HG02973 (cell line): ENCODE measurements at regions not wholly inside any gene's neighbourhood (a gene's known extent, or its start where the extent isn't known, plus 50 kb on each side); places are given as distances from the start of the nearest gene placed in this dataset.

Source experiments
- ATAC-seq: cut with Tn5 transposase; IDR thresholded peaks from one replicate; pipeline ENCODE4 v1.9.1; 2021; ENCODE audit warnings: moderate library complexity; ENCODE audit not compliant: unreplicated experiment

DNA sequence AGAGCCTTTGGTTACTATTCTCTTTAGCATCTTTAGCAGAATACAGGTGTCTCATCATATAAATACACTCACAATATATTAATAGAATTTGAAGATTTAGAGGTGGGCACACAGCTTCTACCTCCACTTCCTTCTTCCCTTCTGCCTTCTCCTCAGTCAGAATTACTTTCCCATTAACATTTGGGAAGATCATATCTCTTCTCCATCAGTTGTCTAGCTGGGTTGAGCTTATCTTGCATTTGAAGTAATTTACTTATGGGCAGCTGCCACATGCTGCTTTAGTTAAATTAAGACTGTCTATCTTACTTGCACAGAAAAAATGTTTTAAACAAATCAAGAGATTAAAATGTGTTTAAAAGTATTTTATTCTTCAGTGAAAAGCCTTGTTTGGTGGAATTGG is 110.1 kb upstream of the ASIC2 start:
- ATAC-seq = no peak

DNA sequence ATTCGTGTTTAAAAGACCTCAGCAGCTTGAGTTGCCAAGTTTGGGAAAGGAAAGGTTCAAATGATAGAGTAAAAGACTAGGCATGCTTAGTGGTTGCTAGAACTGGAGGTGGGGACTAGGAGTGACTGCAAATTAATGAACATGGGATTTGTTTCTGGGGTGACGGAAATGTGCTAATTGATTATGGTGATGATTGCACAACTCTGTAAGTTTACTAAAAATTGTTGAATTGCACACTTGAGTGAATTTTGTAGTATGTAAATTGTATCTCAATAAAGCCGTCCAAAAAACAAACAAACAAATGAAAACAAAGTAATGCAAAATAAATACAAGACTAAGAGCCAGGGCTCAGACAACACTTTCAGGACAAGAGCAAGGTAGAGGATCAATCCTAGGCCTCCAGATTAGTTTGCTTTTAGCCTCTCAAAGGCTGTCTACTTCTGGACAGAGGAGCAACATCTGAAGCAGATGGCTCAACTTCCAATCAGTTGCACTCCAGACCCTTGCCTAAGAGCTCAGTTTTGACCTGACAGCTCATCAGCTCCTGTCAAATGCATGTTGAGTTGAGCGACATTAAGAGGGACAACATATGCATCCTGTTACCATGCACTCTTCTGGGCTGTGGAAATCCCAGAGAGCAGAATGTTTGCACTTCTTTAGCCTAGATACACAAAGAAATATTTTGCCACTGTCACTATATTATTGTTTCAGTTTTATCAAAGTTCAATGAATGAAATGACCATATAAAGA is 111.2 kb upstream of the ASIC2 start:
- no peak for ATAC-seq

DNA sequence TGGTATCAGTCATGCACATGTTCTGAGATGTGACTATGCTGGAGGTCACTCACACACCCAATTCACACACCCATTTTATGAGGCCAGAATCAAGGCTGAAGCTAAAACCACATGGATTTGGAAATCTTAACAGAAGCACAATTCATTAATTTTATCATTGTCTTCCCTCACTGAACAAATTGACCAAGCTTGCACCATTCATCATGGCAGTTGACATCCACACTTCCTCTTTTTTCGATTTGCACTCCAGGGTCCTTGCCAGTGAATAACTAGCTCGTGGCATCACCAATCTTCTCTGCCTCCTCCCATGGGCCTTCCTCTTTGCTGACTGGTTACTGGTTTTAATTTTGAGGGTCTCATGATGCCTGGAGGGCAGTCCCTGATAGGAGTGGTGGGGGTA is 123.0 kb upstream of the ASIC2 start:
- no peak for ATAC-seq

DNA sequence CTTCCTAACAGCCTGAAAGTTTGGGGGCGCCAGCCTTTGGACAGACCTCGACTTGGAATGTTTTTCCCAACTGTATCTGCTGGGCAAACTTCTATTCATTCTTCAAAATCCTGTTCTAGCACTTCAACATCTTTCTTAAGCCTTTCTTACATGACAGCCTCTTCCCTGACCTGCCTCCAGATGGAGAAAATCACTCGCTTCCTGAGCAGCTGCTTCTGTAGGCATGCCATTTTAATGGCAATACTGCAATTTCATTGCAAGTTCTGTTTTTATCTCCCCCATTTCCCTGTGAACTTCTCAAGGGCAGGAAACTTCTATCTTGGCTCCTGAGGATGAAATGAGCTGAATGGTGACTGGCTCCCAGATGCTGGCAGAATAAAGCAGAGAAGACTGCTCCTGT is 128.8 kb upstream of the ASIC2 start:
- ATAC-seq = no peak

DNA sequence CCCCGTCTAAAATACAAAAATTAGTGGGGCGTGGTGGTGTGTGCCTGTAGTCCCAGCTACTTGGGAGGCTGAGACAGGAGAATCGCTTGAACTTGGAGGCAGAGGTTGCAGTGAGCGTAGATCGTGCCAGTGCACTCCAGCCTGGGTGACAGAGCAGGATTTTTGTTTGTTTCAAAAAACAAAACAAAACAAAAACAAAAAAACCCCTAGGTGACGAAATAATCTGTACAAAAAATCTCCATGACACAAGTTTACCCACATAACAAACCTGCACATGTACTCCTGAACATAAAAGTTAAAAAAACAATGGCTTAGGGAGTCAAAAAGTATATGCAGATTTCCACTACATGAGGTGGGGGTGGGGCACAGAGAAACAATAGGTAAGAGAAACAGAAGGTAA is 140.5 kb upstream of the ASIC2 start:
- ATAC-seq = no peak

DNA sequence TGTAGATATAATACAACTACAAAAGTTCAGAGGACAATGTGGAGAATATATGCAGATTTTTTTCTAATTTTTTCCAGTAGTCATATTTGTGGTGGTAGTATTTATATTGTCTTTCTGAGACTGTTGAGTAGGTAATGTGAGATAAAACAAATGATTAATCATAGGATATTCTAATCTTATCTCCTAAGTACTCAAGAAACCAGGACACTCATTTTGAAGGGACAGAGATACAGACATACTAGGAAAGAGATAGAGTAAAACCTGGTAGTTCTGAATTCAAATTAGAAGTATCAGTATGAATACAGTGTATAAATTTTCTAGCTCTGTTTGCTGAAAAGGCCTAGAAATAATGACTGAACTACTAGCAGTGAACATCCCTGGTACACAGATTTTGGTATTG is 141.7 kb upstream of the ASIC2 start:
- ATAC-seq = no peak

DNA sequence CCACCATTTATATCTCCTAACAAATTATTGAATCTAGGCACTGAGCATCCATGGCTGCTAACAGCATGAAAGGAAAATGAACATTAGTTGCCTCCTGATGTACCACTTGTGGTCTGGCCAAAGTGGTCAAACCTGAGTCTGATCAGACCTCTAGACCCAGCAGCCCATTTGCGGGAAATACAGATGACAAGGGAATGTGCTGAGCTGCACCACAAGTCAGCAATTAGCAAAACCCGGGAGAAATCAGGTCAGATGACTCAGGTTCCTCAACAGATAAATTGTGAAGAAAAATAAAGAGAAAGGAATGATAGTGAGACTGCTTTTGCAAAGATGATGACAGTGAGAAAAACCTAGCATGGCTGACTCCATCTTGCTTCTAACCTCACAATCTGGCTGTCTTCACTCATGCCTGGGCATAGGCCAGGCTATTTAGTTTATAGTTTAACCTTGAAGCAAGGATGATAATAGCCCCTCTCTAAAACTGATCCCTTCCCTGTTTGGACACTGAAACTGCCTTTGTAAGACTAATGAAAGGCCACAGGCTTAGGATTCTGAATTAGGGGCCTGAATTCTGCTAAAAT is 142.7 kb upstream of the ASIC2 start:
- ATAC-seq = no peak

DNA sequence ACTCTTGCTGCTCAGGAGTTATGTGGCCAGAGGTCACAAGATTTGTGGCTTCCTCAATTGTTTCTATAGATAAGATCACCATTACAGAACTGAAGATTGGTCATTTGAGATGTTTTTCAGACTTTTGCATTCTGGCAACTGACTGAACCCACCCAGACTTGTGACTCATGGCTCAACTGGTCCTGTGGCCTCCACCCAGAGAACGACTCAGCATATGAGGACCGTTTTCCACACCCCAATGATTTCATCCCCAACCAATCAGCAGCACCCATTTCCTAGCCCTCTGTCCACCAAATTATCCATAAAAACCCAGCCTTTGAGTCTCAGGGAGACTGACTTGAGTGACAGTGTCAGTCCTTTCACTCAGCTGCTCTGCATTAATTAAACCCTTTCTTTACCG is 143.2 kb upstream of the ASIC2 start:
- ATAC-seq = no peak

DNA sequence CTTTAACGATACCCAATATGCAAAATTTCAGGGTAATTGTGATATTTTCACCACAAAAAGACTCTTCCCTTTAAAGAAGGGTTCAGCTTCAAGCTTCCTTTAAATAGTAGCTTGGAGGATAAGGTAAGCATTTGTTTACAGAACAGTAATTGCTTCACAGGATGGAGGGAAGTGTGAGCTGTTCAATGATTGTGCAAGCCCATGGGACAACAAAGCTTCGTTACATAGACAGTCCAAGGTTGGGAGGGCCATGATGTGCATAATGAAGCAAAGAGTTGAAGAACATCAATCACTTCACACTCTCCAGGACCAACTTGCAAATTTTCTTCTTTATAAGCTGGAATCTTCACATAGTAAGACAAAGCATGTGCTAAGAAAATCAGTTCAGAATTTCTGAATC is 145.0 kb upstream of the ASIC2 start:
- no peak for ATAC-seq

DNA sequence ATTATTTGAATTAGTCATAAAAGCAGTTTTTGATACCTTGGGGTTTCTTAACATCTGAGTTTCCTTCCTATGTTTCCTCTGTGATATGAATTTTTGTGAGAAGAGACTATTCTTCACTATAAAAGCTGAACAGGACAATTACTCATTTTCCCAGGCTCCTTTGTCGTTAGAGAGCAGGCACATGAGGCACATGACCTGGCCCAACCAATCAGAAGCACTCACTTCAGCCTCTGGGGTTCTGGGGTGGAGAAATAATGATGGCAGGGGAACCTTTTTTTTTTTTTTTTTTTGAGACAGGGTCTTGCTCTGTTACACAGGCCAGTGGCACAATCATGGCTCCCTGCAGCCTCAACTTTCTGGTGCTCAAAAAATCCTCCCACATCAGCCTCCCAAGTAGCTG is 145.5 kb upstream of the ASIC2 start:
- ATAC-seq = no peak

DNA sequence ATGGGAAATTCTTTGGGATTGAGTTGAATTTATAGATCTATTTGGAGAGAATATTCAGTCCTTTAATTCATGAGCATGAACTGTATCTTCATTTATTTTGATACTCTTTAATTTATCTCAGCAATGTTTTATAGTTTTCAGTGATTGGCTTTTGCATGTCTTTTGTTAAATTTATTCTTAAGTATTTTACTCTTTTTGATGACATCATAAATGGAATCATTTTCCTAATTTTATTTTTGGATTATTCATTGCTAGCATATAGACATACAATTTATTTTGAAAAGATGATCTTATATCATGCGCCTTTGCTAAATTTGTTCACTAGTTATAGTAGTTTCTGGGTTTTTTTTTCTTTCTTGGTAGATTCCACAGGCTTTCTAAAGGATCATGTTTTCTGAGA is 149.2 kb upstream of the ASIC2 start:
- ATAC-seq = no peak

DNA sequence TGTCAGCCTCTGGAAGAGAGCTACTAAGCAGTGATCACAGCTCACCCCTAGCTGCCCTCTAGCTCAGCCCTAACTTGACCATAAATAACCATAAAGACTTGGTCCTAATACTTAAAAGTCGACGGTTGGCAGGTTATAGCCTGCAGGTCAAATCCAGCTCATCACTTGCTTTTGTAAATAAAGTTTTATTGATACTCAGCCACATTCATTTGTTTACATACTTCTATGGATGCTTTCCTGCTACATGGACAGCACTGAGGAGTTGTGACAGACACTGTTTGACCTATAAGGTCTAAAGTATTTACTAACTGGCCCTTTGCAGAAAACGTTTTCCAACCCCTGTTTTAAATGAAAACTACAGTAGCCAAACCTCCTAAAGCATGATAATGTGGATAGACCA is 151.6 kb upstream of the ASIC2 start:
- no peak for ATAC-seq

DNA sequence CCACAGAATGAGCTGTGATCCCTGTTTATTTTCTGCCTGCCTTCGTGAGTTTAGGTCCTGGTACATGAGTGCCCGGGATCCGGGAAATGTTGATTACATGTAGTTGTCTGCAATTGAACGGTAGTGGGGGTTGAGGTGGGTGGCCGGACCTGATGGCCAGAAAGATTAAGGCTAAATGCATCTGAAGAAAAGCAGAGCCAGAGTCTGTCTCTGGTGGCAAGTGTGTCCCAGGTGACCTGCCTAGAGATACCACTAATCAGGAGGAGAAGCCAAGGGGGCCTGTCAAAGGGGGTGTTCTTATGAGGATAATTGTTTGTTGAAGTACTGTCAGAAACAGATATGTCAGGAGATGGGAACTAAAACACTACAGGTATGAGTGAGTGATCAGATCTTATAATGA is 154.0 kb upstream of the ASIC2 start:
- ATAC-seq = no peak

DNA sequence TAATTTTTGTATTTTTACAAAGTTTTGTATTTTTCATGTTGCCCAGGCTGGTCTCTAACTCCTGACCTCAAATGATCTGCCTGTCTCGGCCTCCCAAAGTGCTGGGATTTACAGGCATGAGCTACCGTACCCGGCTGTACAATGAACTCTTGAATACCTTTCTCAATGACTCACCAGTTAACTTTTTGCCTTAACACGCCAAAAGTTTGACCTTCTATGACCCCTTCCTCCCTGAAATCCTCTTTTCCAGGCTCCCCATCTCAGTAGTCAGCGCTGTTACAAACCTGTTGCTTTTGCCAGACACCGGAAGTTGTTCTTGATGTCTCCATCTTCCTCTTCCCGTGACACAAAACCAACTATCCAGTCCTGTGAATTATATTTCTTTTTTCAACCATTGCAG is 158.1 kb upstream of the ASIC2 start:
- ATAC-seq = no peak

DNA sequence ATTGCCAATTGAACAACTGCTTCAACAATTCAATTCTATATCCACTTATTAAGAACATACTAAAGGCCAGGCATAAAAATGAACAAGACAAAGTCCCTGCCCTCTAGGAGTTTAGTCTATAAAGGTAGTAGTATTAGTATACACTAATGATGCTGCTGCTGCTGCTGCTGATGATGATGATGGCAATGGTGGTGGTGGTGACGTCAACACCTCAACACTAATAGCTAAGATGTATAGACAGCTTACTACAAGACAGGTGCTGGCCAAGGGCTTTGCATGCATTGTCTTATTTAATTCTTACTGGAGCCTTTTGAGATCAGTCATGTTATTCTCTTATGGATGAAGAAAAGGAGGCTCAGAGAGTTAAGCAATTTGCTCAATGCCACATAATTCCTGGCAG is 164.4 kb upstream of the ASIC2 start:
- no peak for ATAC-seq

DNA sequence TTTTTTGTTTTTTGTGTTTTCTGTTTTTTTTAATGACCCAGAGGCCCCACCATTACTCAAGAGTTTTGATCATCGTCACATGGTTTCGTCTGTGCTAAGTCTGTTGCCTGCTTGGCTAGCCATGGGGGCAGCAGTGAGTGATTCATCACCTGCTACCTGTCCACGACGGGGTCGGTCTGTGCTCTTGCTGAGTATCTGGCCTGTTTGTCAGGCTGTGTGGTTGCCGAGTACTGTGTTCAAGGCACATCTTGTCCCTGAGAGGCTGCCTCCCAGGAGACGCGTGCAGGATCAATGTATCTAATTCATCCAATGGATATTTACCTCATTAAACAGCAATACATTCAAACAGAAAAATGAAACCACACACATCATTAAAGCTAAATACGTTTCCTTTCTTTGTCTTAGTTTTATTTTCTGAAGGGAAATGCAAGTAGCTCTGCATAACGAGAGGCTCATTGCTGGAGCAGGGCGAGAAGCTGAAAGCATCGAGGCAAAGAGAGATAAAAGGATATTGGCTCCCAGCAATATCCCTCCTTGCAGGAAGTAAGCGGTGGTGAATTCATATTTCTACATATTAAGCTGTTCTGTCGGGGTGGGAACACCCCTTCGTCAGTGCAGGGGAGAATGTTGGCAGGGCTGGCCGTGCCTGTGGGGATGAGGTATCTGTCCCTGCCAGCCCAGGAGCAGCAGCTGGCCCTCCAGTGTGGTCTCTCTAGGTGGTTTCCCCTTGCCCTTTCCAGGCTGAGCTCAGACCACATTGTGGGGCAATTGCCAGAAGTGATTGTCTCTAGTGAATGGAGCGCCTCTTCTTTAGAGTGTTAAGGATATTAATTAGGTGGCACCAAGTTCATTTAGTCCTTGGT is 166.2 kb upstream of the ASIC2 start:
- ATAC-seq = no peak

DNA sequence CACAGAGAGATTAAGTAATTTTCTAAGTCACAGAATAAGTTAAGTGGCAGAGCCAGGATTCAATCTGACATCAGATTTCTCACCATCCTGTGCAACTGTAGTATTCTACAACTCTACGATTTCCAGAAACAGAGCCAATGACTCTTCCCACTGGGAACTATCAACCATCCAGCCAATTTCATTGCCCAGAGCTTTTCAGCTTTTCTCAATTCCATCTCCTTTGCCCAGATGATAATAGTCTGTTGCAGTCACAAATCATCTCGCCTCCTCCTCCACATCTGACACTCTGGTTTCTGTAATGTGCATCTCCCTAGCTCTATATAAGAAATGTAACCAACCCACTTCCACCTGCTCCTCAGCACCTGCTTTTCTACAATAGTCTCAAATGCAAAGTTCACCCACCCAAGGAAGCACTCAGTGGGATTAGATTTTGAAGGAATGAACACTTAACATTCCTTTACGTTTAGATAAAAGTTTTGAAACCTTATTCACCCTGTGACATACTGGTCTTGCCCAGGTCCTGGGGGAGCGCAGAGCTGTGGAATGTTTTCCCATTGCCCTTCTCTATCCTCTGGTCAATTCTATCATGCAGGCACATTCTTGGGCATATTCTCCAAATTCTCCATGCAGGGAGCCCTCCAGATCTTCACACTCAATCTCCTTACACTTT is 167.8 kb upstream of the ASIC2 start:
- no peak for ATAC-seq

DNA sequence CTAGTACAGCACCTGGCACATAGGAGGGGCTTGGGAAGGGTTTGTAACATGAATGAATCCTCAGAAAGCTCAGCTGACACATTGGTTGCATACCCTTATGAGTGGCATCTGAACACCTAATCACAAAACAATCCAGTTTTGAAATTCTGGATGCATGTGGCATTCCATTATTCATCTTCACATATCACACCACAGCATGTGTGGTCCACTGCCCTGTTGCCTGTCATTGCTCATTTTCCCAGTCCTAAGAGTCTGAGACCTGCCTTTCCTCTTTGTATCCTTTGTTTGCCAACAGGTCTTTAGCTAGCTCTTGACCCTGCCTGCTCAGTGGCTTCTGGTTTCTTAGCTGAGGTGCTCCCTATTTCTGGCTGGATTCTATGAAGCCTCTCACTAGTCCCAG is 170.8 kb upstream of the ASIC2 start:
- no peak for ATAC-seq

DNA sequence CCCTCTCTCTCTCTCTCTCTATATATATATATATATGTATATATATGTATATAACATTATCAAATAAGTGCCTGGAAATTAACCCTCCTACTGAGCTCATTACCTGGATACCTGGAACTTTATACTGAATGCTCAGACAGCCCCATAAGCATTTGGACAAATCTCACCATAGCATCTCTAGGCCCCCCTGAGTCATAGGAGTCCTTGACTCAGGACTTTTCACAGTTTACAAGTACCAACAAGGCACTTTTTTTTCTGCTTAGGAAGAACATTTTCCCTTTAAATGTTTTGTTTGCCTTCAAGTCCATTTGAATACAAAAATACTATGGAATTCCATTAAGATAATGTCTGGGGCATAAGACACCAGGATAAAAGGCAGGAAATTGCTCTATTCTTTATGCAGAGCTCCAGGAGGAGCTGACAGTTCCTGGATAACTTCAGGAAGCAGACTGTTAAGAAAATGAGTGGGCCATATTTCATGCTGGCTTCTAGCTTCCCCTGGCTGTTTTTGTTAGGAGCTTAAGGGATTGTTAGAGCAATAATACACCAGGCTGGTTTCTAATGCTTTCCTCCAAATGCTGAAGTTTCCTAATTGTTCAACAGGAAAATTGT is 171.7 kb upstream of the ASIC2 start:
- no peak for ATAC-seq

DNA sequence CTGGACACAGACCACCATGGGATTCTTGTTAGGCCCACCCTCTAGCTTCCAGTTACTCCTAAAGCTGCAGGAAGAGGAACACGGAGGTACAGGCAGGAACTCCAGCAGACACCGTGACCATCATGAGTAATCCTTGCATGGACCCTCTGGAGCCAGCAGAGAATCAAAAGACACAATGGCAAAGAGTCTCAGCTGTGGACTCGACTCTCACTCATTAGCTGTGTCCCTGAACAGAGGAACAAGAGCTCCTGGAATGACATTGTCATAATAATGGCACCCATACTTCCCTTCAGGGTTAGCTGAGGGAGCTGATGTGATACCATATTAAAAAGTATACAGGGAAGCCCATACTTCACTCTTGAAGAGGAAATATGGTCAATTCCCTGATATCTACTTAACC is 176.3 kb upstream of the ASIC2 start:
- ATAC-seq = no peak

DNA sequence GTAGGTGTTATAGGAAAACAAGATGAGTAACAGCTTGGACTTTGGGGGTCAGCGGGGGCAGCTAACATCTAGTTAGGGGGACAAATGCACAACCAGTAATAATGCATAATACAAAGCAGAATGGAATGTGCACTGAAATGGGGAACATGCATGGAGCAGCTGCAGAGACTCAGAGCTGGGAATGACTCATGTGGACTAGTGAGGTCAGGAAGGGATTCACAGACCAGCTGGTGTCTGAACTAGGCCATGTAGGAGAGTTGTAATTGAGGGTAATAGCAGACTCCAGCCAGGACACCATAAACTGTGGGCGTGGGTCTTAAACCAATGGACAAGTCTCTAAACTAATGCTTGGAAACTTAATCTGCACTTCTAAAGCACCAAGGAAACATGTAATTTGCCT is 176.8 kb upstream of the ASIC2 start:
- no peak for ATAC-seq
